ENCODE measurements at regions not wholly inside any gene's neighbourhood (a gene's known extent, or its start where the extent isn't known, plus 50 kb on each side); places are given as distances from the start of the nearest gene placed in this dataset.

- TF ChIP-seq EZH2phosphoT487 (IDR thresholded peaks at IDR 0.05; ENCODE audit: insufficient read depth, low read depth) = no peak
- TF ChIP-seq EZH2 (IDR thresholded peaks at IDR 0.05; ENCODE audit: insufficient read depth, poor library complexity, severe bottlenecking) = no peak
Observed at GRCh38 chr4:30836231-30836630, 116.1 kb downstream of the PCDH7 start.
